GM10266 (cell line): ENCODE measurements at regions not wholly inside any gene's neighbourhood (a gene's known extent, or its start where the extent isn't known, plus 50 kb on each side); places are given as distances from the start of the nearest gene placed in this dataset.

Source experiments
- DNase-seq: peaks from one replicate; pipeline ENCODE4 v3.0.0; 2012; ENCODE audit errors: extremely low spot score
- CTCF ChIP-seq: IDR thresholded peaks from 2 replicates; pipeline ENCODE4 v1.5.1; 2012; ENCODE audit warnings: mild to moderate bottlenecking, low read depth; ENCODE audit not compliant: control insufficient read depth, insufficient read depth; ENCODE audit errors: missing control alignments

GRCh38 chr2:239553376-239554000 is 152.7 kb upstream of the HDAC4 start:
- TF ChIP-seq CTCF: no peak
- DNase-seq: no peak

GRCh38 chr2:239552213-239552926 is 151.6 kb upstream of the HDAC4 start:
- TF ChIP-seq CTCF: no peak
- no peak for DNase-seq

GRCh38 chr2:239551206-239551605 is 150.4 kb upstream of the HDAC4 start:
- DNase-seq: no peak

GRCh38 chr2:239550357-239550756 is 149.5 kb upstream of the HDAC4 start:
- TF ChIP-seq CTCF: no peak
- DNase-seq: no peak

More at GRCh38 chr2:239551206-239551605, 150.4 kb upstream of the HDAC4 start:
- TF ChIP-seq CTCF: no peak

GRCh38 chr2:239549711-239550255 is 149.0 kb upstream of the HDAC4 start:
- DNase-seq: no peak
- TF ChIP-seq CTCF: no peak

- DNase-seq: no peak
- TF ChIP-seq CTCF: no peak
Measured at GRCh38 chr2:239548965-239549595, 148.3 kb upstream of the HDAC4 start.
